D721Med (cell line): ENCODE measurements at regions not wholly inside any gene's neighbourhood (a gene's known extent, or its start where the extent isn't known, plus 50 kb on each side); places are given as distances from the start of the nearest gene placed in this dataset.

Experiments
- DNase-seq: peaks from one replicate; pipeline ENCODE4 v3.0.0; 2011; ENCODE audit warnings: low spot score; ENCODE audit not compliant: insufficient read length
- FAIRE-seq: peaks from 2 replicates; lab custom pipeline; 2011; peaks lifted over from hg19 to GRCh38; lab: Jason Lieb, UNC
- CTCF ChIP-seq: IDR thresholded peaks from 2 replicates; pipeline ENCODE4 v1.5.1; 2012; ENCODE audit warnings: mild to moderate bottlenecking, control low read depth; ENCODE audit not compliant: insufficient read depth; ENCODE audit errors: missing control alignments

DNA sequence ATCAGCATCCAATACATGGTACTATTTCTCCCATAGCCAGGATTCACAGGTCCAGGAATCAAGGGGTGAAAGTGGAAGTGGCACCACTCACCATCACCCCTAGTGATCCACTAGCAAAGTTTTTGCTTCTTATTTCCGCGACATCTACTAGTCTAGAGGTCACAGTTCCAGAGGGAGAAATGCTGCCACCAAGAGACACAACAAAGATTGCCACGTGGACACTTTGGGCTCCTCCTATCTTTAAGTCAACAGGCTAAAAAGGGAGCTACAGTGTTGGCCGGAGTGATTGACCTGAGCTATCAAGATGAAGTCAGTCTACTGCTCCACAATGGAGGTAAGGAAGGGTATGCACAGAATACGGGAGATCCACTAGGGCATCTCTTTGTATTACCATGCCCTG, 178.2 kb downstream of the AKR1D1 start:
- FAIRE-seq, result no peak
- no peak for TF ChIP-seq CTCF
- no peak for DNase-seq

DNA sequence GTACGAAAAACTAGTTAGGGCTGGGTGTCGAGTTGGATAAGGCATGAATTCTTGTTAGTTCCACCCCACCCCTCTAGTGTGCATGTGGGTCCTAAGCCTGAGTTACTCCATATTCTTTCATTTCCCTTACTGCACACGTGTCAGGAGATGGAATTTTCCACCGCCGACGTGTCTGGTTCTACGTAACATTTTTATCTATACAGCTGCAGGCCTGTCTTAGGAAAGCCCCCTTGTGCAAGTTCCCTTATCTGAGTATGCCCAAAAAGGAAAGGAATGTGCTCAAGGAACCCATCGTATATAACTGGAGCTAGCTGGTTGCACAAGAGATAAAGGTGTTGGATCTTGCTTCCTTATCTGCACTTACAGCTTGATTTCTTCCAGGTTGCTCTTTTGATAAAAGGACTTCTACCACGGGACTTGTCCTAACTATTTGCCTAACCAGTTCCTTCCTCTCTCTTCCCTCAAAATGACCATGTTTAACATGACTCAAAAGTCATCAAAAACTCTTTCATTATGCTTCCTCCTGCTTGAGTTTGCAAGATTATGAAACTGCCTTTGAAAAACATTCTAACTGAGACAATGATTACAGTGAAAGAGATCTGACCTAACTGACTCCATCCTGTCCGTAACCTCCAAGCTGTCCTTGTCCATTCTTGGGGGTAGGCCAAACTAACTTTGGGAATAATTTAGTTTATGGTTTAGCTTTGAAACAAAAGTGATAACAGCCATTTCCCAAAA, 181.4 kb downstream of the AKR1D1 start:
- no peak for TF ChIP-seq CTCF
- no peak for DNase-seq
- FAIRE-seq, result no peak

DNA sequence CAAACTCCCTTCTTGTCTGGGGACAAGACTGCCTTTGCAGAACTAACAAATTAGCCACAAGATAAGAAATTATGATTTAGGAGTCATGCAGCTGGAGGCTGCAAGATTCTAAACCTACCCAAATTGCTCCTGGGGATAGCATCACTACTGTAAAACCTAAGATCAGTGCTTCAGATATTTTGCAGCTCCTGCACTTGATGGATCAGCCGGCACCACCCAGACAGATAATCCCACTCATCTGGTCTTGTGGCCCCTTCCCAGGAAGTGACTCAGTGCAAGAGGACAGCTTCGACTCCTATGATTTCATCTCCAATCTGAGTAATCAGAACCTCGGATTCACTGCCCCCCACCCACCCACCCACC, 181.9 kb downstream of the AKR1D1 start:
- TF ChIP-seq CTCF, result no peak
- FAIRE-seq, result no peak

GRCh38 chr7:138259675-138260074, 183.4 kb downstream of the AKR1D1 start:
- DNase-seq (no peak), FAIRE-seq (no peak)
- TF ChIP-seq CTCF, result no peak

More for the DNA sequence above, 181.9 kb downstream of the AKR1D1 start:
- no peak for DNase-seq

- DNase-seq, result no peak
- no peak for FAIRE-seq
- no peak for TF ChIP-seq CTCF
These were observed 191.7 kb downstream of the AKR1D1 start for GRCh38 chr7:138267934-138268333.

GRCh38 chr7:138276891-138277290, 183.2 kb upstream of the TRIM24 start:
- FAIRE-seq (no peak), DNase-seq (no peak)
- TF ChIP-seq CTCF, result no peak

DNA sequence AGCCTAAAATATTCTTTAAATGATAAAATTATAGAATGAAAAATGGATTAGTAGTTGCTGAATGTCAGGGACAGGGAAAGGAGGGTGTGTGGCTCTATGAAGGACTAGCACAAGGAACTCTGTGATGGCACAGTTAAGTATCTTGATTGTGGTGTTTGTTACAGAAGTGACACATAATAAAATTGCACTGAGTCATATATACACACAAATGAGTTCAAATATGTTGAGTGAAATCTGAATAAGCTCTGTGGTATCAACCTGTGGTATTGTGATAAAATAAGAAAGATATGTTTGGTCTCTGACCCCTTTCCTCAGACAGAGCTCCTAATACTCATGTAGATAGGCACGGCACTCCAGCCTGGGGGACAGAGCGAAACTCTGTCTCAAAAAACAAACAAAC, 181.5 kb upstream of the TRIM24 start:
- no peak for FAIRE-seq
- no peak for DNase-seq
- no peak for TF ChIP-seq CTCF
